ENCODE measurements at regions not wholly inside any gene's neighbourhood (a gene's known extent, or its start where the extent isn't known, plus 50 kb on each side); places are given as distances from the start of the nearest gene placed in this dataset.

DNA sequence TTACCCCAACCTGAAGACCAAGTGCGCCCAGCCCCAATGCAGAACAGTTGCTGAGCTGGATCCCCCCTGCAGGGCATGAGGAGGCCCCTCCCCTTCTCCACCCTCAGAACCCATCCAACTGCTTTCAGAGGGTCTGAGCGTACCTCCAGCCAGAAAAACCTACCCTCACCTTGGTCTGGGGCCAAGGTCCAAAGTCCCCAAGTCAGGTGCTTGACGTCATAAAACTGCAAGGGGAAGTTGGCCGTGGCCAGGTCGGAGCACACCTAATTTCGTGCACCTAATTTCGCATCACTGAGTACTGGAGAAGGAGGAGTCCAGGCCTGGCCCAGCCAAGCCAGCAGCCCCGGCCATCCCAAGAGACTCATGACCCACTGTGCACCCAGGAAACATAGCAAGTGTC is 289.8 kb downstream of the CTTN start:
- TF ChIP-seq POLR2A (IDR thresholded peaks at IDR 0.05; ENCODE audit: borderline replicate concordance, extremely low read depth, insufficient read depth, insufficient read length) = no peak
- no peak for TF ChIP-seq SRF (IDR thresholded peaks at IDR 0.05; ENCODE audit: low read depth)
- no peak for TF ChIP-seq RAD21 (IDR thresholded peaks at IDR 0.05; ENCODE audit: low read depth)
- TF ChIP-seq, protein P1, sequence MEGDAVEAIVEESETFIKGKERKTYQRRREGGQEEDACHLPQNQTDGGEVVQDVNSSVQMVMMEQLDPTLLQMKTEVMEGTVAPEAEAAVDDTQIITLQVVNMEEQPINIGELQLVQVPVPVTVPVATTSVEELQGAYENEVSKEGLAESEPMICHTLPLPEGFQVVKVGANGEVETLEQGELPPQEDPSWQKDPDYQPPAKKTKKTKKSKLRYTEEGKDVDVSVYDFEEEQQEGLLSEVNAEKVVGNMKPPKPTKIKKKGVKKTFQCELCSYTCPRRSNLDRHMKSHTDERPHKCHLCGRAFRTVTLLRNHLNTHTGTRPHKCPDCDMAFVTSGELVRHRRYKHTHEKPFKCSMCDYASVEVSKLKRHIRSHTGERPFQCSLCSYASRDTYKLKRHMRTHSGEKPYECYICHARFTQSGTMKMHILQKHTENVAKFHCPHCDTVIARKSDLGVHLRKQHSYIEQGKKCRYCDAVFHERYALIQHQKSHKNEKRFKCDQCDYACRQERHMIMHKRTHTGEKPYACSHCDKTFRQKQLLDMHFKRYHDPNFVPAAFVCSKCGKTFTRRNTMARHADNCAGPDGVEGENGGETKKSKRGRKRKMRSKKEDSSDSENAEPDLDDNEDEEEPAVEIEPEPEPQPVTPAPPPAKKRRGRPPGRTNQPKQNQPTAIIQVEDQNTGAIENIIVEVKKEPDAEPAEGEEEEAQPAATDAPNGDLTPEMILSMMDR (IDR thresholded peaks at IDR 0.05 in 2 of 3, conservative IDR thresholded peaks at IDR 0.05 in 1 of 3; ENCODE audit: borderline replicate concordance in 1 of 3, insufficient read depth in 1 of 3, low read depth in 2 of 3, low read length in 2 of 3) = no peak
- TF ChIP-seq YY1 (IDR thresholded peaks at IDR 0.05; ENCODE audit: extremely low read depth, insufficient replicate concordance, low read depth, low read length) = no peak
- no peak for TF ChIP-seq EZH2 (IDR thresholded peaks at IDR 0.05)
- TF ChIP-seq CEBPB (IDR thresholded peaks at IDR 0.05; ENCODE audit: low read depth) = no peak
- TF ChIP-seq POLR2AphosphoS5 (IDR thresholded peaks at IDR 0.05; ENCODE audit: low read depth, low read length) = no peak
- no peak for TF ChIP-seq EGR1 (IDR thresholded peaks at IDR 0.05; ENCODE audit: low read depth)
- TF ChIP-seq, protein P2, sequence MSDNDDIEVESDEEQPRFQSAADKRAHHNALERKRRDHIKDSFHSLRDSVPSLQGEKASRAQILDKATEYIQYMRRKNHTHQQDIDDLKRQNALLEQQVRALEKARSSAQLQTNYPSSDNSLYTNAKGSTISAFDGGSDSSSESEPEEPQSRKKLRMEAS (IDR thresholded peaks at IDR 0.05) = no peak
- no peak for TF ChIP-seq ZFX (IDR thresholded peaks at IDR 0.05)
- TF ChIP-seq FOSL1 (IDR thresholded peaks at IDR 0.05; ENCODE audit: low read depth) = no peak
- TF ChIP-seq, protein P3, sequence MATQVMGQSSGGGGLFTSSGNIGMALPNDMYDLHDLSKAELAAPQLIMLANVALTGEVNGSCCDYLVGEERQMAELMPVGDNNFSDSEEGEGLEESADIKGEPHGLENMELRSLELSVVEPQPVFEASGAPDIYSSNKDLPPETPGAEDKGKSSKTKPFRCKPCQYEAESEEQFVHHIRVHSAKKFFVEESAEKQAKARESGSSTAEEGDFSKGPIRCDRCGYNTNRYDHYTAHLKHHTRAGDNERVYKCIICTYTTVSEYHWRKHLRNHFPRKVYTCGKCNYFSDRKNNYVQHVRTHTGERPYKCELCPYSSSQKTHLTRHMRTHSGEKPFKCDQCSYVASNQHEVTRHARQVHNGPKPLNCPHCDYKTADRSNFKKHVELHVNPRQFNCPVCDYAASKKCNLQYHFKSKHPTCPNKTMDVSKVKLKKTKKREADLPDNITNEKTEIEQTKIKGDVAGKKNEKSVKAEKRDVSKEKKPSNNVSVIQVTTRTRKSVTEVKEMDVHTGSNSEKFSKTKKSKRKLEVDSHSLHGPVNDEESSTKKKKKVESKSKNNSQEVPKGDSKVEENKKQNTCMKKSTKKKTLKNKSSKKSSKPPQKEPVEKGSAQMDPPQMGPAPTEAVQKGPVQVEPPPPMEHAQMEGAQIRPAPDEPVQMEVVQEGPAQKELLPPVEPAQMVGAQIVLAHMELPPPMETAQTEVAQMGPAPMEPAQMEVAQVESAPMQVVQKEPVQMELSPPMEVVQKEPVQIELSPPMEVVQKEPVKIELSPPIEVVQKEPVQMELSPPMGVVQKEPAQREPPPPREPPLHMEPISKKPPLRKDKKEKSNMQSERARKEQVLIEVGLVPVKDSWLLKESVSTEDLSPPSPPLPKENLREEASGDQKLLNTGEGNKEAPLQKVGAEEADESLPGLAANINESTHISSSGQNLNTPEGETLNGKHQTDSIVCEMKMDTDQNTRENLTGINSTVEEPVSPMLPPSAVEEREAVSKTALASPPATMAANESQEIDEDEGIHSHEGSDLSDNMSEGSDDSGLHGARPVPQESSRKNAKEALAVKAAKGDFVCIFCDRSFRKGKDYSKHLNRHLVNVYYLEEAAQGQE (IDR thresholded peaks at IDR 0.05; ENCODE audit: low read depth) = no peak
